ENCODE measurements at regions not wholly inside any gene's neighbourhood (a gene's known extent, or its start where the extent isn't known, plus 50 kb on each side); places are given as distances from the start of the nearest gene placed in this dataset.

DNA sequence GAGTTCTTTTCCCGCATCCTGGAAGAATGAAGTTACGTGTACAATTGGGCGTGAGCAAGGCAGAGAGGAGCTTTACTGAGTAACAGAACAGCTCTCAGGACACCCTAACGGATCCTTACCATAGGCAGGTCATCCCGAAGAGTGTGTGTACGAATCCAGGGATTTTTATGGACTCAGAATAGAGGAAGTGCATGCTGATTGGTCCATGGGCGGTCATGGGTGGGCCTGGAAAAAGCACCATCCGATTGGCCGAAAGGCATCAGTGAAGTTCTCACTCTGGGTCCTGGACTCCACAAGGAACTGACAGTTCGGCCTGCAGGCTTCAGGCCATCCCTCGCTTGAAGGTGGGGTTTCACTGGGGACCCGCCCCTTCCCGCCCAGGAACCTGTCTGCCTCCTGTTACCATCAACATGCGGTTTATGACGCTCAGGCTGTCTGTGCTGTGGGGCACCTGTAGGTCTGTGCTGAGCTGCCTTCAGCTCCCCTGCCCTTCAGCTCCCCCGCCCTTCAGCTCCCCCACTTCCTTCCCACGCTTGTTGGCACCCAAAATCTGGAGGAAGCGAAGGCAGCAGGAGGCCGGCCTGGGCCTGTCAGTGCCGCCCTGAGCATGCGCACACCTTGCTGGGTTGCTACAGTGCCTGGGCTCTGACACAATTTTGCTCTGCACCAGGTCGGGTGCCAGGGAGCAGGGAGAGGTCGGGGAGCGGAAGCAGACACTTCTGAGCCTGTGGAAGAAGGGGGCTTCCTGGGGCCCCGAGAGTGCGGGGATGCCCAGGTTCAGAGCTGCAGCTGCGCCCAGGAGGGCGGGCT, 57.9 kb upstream of the MANEA start (continued):
- TF ChIP-seq, protein P1, sequence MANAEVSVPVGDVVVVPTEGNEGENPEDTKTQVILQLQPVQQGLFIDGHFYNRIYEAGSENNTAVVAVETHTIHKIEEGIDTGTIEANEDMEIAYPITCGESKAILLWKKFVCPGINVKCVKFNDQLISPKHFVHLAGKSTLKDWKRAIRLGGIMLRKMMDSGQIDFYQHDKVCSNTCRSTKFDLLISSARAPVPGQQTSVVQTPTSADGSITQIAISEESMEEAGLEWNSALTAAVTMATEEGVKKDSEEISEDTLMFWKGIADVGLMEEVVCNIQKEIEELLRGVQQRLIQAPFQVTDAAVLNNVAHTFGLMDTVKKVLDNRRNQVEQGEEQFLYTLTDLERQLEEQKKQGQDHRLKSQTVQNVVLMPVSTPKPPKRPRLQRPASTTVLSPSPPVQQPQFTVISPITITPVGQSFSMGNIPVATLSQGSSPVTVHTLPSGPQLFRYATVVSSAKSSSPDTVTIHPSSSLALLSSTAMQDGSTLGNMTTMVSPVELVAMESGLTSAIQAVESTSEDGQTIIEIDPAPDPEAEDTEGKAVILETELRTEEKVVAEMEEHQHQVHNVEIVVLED (CRISPR knock-in tag; IDR thresholded peaks at IDR 0.05), result no peak
- TF ChIP-seq CHCHD3 (CRISPR knock-in tag; IDR thresholded peaks at IDR 0.05) (0 out of 2 replicates have a peak, but pooled peaks have one; percentile 46), FOS (IDR thresholded peaks at IDR 0.05; ENCODE audit: extremely low read depth, insufficient read length) (peak; percentile 30), KLF6 (CRISPR knock-in tag; IDR thresholded peaks at IDR 0.05; ENCODE audit: borderline replicate concordance) (no peak), L3MBTL2 (IDR thresholded peaks at IDR 0.05) (peak; percentile 82), TEAD2 (tag; IDR thresholded peaks at IDR 0.05) (no peak), ZNF780A (CRISPR knock-in tag; IDR thresholded peaks at IDR 0.05) (no peak), XRCC4 (IDR thresholded peaks at IDR 0.05; ENCODE audit: extremely low read depth, insufficient read depth, insufficient read length) (no peak), FOXA1 (IDR thresholded peaks at IDR 0.05; ENCODE audit: borderline replicate concordance) (no peak), CEBPG (CRISPR knock-in tag; IDR thresholded peaks at IDR 0.05) (no peak), CEBPG (tag; conservative IDR thresholded peaks at IDR 0.05 in 1 of 2, IDR thresholded peaks at IDR 0.05 in 1 of 2) (no peak), SP2 (IDR thresholded peaks at IDR 0.05; ENCODE audit: extremely low read depth, low read depth, low read length, poor library complexity, severe bottlenecking) (peak; percentile 19), PHF8 (IDR thresholded peaks at IDR 0.05; ENCODE audit: borderline replicate concordance, low read length) (peak; percentile 74), HCFC1 (IDR thresholded peaks at IDR 0.05; ENCODE audit: low read depth, low read length) (no peak), TAF7 (tag; IDR thresholded peaks at IDR 0.05) (no peak), NCOA6 (IDR thresholded peaks at IDR 0.05) (no peak), SMAD1 (IDR thresholded peaks at IDR 0.05; ENCODE audit: low read depth, low read length, partially characterized antibody) (peak; percentile 3), ELF1 (tag; IDR thresholded peaks at IDR 0.05) (peak; percentile 83), ZNF408 (CRISPR knock-in tag; IDR thresholded peaks at IDR 0.05; ENCODE audit: low read depth) (no peak)
- TF ChIP-seq, protein P2, sequence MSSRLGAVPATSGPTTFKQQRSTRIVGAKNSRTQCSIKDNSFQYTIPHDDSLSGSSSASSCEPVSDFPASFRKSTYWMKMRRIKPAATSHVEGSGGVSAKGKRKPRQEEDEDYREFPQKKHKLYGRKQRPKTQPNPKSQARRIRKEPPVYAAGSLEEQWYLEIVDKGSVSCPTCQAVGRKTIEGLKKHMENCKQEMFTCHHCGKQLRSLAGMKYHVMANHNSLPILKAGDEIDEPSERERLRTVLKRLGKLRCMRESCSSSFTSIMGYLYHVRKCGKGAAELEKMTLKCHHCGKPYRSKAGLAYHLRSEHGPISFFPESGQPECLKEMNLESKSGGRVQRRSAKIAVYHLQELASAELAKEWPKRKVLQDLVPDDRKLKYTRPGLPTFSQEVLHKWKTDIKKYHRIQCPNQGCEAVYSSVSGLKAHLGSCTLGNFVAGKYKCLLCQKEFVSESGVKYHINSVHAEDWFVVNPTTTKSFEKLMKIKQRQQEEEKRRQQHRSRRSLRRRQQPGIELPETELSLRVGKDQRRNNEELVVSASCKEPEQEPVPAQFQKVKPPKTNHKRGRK (tag; IDR thresholded peaks at IDR 0.05), result no peak
- TF ChIP-seq, protein P3, sequence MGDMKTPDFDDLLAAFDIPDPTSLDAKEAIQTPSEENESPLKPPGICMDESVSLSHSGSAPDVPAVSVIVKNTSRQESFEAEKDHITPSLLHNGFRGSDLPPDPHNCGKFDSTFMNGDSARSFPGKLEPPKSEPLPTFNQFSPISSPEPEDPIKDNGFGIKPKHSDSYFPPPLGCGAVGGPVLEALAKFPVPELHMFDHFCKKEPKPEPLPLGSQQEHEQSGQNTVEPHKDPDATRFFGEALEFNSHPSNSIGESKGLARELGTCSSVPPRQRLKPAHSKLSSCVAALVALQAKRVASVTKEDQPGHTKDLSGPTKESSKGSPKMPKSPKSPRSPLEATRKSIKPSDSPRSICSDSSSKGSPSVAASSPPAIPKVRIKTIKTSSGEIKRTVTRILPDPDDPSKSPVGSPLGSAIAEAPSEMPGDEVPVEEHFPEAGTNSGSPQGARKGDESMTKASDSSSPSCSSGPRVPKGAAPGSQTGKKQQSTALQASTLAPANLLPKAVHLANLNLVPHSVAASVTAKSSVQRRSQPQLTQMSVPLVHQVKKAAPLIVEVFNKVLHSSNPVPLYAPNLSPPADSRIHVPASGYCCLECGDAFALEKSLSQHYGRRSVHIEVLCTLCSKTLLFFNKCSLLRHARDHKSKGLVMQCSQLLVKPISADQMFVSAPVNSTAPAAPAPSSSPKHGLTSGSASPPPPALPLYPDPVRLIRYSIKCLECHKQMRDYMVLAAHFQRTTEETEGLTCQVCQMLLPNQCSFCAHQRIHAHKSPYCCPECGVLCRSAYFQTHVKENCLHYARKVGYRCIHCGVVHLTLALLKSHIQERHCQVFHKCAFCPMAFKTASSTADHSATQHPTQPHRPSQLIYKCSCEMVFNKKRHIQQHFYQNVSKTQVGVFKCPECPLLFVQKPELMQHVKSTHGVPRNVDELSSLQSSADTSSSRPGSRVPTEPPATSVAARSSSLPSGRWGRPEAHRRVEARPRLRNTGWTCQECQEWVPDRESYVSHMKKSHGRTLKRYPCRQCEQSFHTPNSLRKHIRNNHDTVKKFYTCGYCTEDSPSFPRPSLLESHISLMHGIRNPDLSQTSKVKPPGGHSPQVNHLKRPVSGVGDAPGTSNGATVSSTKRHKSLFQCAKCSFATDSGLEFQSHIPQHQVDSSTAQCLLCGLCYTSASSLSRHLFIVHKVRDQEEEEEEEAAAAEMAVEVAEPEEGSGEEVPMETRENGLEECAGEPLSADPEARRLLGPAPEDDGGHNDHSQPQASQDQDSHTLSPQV (IDR thresholded peaks at IDR 0.05), result no peak
